Uterus (tissue), 3 donors: ENCODE measurements at regions not wholly inside any gene's neighbourhood (a gene's known extent, or its start where the extent isn't known, plus 50 kb on each side); places are given as distances from the start of the nearest gene placed in this dataset.

Source experiments
- DNase-seq, 2 donors: peaks; one replicate each; pipeline ENCODE4 v3.0.0-alpha.2; 2019 to 2020
- H3K27ac ChIP-seq, 2 donors: fragments of 200-600 bp; sonication (generic); 1 replicate in 1 of 2; 2 replicates in 1 of 2; pipeline ENCODE4 v1.5.1; 2016 to 2018
- H3K27me3 ChIP-seq, 2 donors: fragments of 200-600 bp; sonication (generic); one replicate each; pipeline ENCODE4 v1.5.1; 2018 to 2019; ENCODE audit warnings: control low read depth in 1 of 2
- H3K36me3 ChIP-seq, 2 donors: fragments of 200-600 bp; sonication (generic); one replicate each; pipeline ENCODE4 v1.5.1; 2019; ENCODE audit warnings: control low read depth in 1 of 2
- H3K4me1 ChIP-seq, 2 donors: fragments of 200-600 bp; sonication (generic); one replicate each; pipeline ENCODE4 v1.5.1; 2018 to 2019; ENCODE audit warnings: control low read depth in 1 of 2
- H3K4me3 ChIP-seq, 2 donors: fragments of 200-600 bp; sonication (generic); 1 replicate in 1 of 2; 2 replicates in 1 of 2; pipeline ENCODE4 v1.5.1; 2018 to 2019; ENCODE audit warnings: mild to moderate bottlenecking in 1 of 2
- H3K9me3 ChIP-seq, 2 donors: fragments of 200-600 bp; sonication (generic); one replicate each; pipeline ENCODE4 v1.5.1; 2019; ENCODE audit warnings: control low read depth in 1 of 2
- POLR2A ChIP-seq, 2 donors: fragments of 450-650 bp; IDR thresholded peaks; one replicate each; pipeline ENCODE4 v1.6.1; 2016; ENCODE audit warnings: antibody characterized with exemption in 2 of 2, mild to moderate bottlenecking in 1 of 2, moderate library complexity in 1 of 2
- intact Hi-C: fragments of 100-400 bp; cut with DNase I; formaldehyde crosslinking; loops from one replicate; pipeline ENCODE4 v1.15.1; 2023; ENCODE audit warnings: low total_unique reads
- TF ChIP-seq, protein P1 (sequence below), 4 experiments: fragments of 200-600 bp in 2 of 4; fragments of 450-650 bp in 2 of 4; sonication (generic) in 2 of 4; IDR thresholded peaks; one replicate each; pipeline ENCODE4 v1.5.1; 2016 to 2019; ENCODE audit warnings: antibody characterized with exemption in 4 of 4, mild to moderate bottlenecking in 2 of 4, moderate library complexity in 1 of 4
- donor health status: DM: yes; HTN: yes; CAD: no.

DNA sequence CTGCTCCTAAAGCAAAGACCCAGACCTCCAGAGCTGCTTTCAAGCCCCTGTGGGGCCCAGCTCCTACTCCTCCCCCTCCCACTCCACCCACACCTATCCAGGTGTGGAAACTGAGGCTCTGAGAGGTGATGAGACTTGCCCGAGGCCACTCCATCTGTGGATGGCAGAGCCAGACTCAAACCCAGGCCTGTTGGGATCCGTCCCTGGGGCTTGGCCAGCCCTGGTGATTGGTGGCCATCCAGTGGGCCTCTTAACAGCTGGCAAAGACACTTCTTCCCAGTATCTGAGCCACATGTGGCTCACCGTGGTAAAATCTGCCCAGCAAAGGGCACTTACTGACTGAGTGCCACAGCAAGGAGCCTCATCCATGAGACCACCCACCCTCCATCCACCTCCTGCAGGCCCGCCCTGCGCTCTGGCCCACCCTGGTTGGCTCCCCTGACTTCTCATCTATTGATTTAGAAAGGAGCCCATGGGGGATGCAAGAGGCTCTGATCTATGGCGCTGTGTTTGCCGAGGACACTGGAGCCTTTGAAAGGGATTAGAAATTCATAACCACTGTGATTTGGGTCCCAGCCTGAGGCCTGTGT is 398.5 kb downstream of the PTPRU start:
- intact Hi-C loops, result no loop called here
- no peaks in the 10 kb centered on the region for H3K27me3 ChIP-seq
- H3K9me3 ChIP-seq, result no peaks in the 10 kb centered on the region
- H3K27ac ChIP-seq, result no peak overlapping the region
- peaks cover 0 to 4% of the 10 kb centered on the region in 2 donors for H3K4me1 ChIP-seq
- no peaks in the 10 kb centered on the region for H3K36me3 ChIP-seq
- no peak overlapping the region for H3K4me3 ChIP-seq
- no peak for DNase-seq
- TF ChIP-seq, protein P1, sequence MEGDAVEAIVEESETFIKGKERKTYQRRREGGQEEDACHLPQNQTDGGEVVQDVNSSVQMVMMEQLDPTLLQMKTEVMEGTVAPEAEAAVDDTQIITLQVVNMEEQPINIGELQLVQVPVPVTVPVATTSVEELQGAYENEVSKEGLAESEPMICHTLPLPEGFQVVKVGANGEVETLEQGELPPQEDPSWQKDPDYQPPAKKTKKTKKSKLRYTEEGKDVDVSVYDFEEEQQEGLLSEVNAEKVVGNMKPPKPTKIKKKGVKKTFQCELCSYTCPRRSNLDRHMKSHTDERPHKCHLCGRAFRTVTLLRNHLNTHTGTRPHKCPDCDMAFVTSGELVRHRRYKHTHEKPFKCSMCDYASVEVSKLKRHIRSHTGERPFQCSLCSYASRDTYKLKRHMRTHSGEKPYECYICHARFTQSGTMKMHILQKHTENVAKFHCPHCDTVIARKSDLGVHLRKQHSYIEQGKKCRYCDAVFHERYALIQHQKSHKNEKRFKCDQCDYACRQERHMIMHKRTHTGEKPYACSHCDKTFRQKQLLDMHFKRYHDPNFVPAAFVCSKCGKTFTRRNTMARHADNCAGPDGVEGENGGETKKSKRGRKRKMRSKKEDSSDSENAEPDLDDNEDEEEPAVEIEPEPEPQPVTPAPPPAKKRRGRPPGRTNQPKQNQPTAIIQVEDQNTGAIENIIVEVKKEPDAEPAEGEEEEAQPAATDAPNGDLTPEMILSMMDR (IDR thresholded peaks at IDR 0.05), result no peak
- TF ChIP-seq POLR2A (IDR thresholded peaks at IDR 0.05), result no peak

DNA sequence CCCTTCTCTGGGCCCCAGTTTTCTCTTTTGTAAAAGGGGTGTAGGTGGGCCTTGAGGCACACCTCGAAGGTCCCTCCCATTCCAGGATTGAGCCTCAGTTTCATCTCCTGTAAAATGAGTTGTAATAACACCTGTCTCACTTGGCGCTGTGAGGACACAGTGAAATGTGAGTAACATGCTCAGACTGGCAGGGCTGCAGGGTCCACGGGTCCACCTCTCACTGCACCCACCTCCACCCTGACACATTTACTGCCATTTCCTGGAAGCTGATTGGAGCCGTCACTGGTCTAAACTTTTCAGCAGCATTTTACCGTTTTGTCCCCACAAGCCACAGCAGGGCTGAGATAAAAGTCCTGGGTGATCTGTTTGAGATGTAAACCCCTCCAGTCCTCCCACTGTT is 398.0 kb downstream of the PTPRU start:
- Histone ChIP-seq H3K36me3 (no peaks in the 10 kb centered on the region), H3K4me3 (no peak overlapping the region), H3K27me3 (no peaks in the 10 kb centered on the region), H3K27ac (no peak overlapping the region), H3K4me1 (peaks cover 0 to 4% of the 10 kb centered on the region in 2 donors), H3K9me3 (no peaks in the 10 kb centered on the region)
- no peak for TF ChIP-seq POLR2A (IDR thresholded peaks at IDR 0.05)
- TF ChIP-seq, protein P1 (IDR thresholded peaks at IDR 0.05), result no peak
- DNase-seq, result no peak
- intact Hi-C loops, result no loop called here

DNA sequence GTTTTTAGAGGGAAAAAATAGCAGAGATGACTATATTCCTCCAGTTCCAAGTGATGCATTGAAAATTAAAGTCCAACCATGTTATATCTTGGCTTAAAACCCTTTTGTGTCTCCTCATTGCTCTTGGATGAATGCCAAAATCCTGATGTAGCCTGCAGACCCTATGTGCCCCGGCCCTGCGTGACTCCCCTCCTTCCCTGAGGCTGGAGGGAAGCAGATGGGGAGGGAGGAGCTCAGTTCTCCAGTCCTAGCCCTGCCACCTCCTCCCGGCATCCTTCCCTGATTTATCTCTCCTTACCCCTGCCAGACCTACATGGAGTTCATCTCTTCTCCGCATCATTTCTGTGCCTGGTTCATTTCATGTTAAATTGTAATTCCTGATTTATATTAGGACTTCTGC is 397.4 kb downstream of the PTPRU start:
- no peak overlapping the region for H3K4me3 ChIP-seq
- DNase-seq, result no peak

DNA sequence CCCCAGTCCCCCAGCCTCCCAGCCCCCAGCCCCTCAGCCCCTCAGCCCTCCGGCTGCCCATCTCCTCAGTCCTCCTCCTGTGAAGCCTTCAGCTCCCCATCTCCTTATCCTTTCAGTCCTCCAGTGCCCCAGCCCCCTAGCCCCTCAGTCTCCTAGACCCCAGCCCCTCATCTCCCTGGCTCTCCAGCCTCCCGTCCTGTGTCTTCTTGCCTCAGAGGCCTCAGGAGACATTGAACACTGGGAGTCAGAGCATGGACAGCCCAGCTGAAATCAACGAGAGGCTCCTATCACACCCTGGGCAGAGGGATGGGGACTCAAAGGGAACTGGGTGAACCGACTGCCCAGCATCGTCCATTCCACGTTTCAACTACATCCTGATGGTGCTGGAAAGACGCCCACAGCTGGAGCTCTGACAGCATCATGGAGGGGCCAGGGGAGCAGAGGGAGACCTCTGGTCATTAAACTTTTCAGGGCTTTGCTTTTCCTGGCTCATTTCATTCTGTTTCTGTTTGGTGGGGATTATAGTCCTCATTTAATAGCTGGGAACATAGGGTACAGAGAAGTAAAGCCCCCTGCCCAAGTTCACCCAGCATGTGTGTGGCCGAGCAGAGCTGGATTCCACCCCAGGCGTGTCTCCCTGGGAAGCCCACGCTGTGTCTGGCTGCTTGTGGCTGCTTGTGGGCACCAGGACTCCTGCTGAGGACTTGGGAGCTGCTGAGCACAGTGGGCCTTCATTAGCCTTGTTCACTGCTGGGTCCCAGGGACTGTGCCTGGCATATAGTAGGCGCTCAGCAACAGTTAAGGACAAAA is 396.7 kb downstream of the PTPRU start:
- Histone ChIP-seq H3K27me3 (no peaks in the 10 kb centered on the region), H3K36me3 (no peaks in the 10 kb centered on the region), H3K9me3 (no peaks in the 10 kb centered on the region), H3K4me1 (peaks cover 0 to 4% of the 10 kb centered on the region in 2 donors), H3K4me3 (no peak overlapping the region), H3K27ac (peak overlapping the region; percentile 24 to 55)
- intact Hi-C loops, result no loop called here
- TF ChIP-seq, protein P1 (IDR thresholded peaks at IDR 0.05), result no peak
- no peak for TF ChIP-seq POLR2A (IDR thresholded peaks at IDR 0.05)
- no peak for DNase-seq

More for the DNA sequence above, 397.4 kb downstream of the PTPRU start:
- intact Hi-C loops, result no loop called here
- Histone ChIP-seq H3K27ac (peak overlapping the region in 1 of 2 donors; percentile 24), H3K9me3 (no peaks in the 10 kb centered on the region), H3K4me1 (peaks cover 0 to 4% of the 10 kb centered on the region in 2 donors), H3K27me3 (no peaks in the 10 kb centered on the region), H3K36me3 (no peaks in the 10 kb centered on the region)
- no peak for TF ChIP-seq POLR2A (IDR thresholded peaks at IDR 0.05)
- TF ChIP-seq, protein P1 (IDR thresholded peaks at IDR 0.05), result no peak
